Brain microvascular endothelial cell (primary cell): ENCODE measurements at regions not wholly inside any gene's neighbourhood (a gene's known extent, or its start where the extent isn't known, plus 50 kb on each side); places are given as distances from the start of the nearest gene placed in this dataset.

Experiments
- DNase-seq: peaks from one replicate; pipeline ENCODE4 v3.0.0-alpha.2; 2020
- H3K27ac ChIP-seq: fragments of 250-450 bp; sonication (Bioruptor Pico); 2 replicates; pipeline ENCODE4 v1.5.1; 2020; ENCODE audit warnings: mild to moderate bottlenecking, moderate library complexity
- H3K27me3 ChIP-seq: fragments of 250-450 bp; sonication (Bioruptor Pico); replicated peaks from 2 replicates; pipeline ENCODE4 v1.5.1; 2020; ENCODE audit warnings: mild to moderate bottlenecking
- H3K36me3 ChIP-seq: fragments of 250-450 bp; sonication (Bioruptor Pico); replicated peaks from 2 replicates; pipeline ENCODE4 v1.5.1; 2020; ENCODE audit warnings: mild to moderate bottlenecking
- H3K4me3 ChIP-seq: 2 replicates; pipeline ENCODE4 v1.5.1; 2011; ENCODE audit warnings: low read depth, mild to moderate bottlenecking, control low read depth, low read length, moderate library complexity
- CTCF ChIP-seq: IDR thresholded peaks from 2 replicates; pipeline ENCODE4 v1.5.1; 2011; ENCODE audit warnings: low read depth, mild to moderate bottlenecking, moderate library complexity, low read length, control low read depth, inconsistent platforms; ENCODE audit errors: missing control alignments
- in situ Hi-C: cut with HindIII; loops from 2 replicates; pipeline ENCODE4 v1.10.0; 2017; ENCODE audit warnings: low sequenced_read_pairs, low pct_ligation_motif_present

- no peaks in the 10 kb centered on the region for H3K27me3 ChIP-seq
- in situ Hi-C loops, result no loop called here
- no peak overlapping the region for H3K4me3 ChIP-seq
- no peak for TF ChIP-seq CTCF
- H3K27ac ChIP-seq, result no peak overlapping the region
- no peaks in the 10 kb centered on the region for H3K36me3 ChIP-seq
- no peak for DNase-seq
Measured at GRCh38 chr13:65535370-65535769, 1694.8 kb downstream of the PCDH9 start.

GRCh38 chr13:65532231-65532630, 1697.9 kb downstream of the PCDH9 start:
- Histone ChIP-seq H3K4me3 (no peak overlapping the region), H3K36me3 (no peaks in the 10 kb centered on the region), H3K27ac (no peak overlapping the region), H3K27me3 (no peaks in the 10 kb centered on the region)
- no peak for DNase-seq
- TF ChIP-seq CTCF, result no peak
- in situ Hi-C loops, result no loop called here

- Histone ChIP-seq H3K36me3 (no peaks in the 10 kb centered on the region), H3K4me3 (no peak overlapping the region), H3K27ac (no peak overlapping the region), H3K27me3 (no peaks in the 10 kb centered on the region)
- TF ChIP-seq CTCF, result no peak
- DNase-seq, result no peak
- in situ Hi-C loops, result no loop called here
Measured at GRCh38 chr13:65530688-65531087, 1699.4 kb downstream of the PCDH9 start.

GRCh38 chr13:65529541-65529940, 1700.6 kb downstream of the PCDH9 start:
- in situ Hi-C loops, result no loop called here
- no peaks in the 10 kb centered on the region for H3K36me3 ChIP-seq
- TF ChIP-seq CTCF, result no peak
- no peaks in the 10 kb centered on the region for H3K27me3 ChIP-seq
- no peak overlapping the region for H3K4me3 ChIP-seq
- DNase-seq, result no peak
- no peak overlapping the region for H3K27ac ChIP-seq

GRCh38 chr13:65508745-65509144, 1721.4 kb downstream of the PCDH9 start:
- Histone ChIP-seq H3K27ac (no peak overlapping the region), H3K36me3 (no peaks in the 10 kb centered on the region), H3K27me3 (no peaks in the 10 kb centered on the region), H3K4me3 (no peak overlapping the region)
- in situ Hi-C loops, result no loop called here
- DNase-seq, result no peak
- no peak for TF ChIP-seq CTCF

- Histone ChIP-seq H3K4me3 (no peak overlapping the region), H3K27ac (no peak overlapping the region), H3K27me3 (no peaks in the 10 kb centered on the region), H3K36me3 (no peaks in the 10 kb centered on the region)
- DNase-seq, result no peak
- in situ Hi-C loops, result no loop called here
- TF ChIP-seq CTCF, result no peak
Measured at GRCh38 chr13:65508338-65508737, 1721.8 kb downstream of the PCDH9 start.
